HFFc6 (cell line): ENCODE measurements at regions not wholly inside any gene's neighbourhood (a gene's known extent, or its start where the extent isn't known, plus 50 kb on each side); places are given as distances from the start of the nearest gene placed in this dataset.

Source experiments
- DNase-seq: peaks from one replicate; pipeline ENCODE4 v3.0.0-alpha.2; 2018
- H3K27ac Mint-ChIP-seq: 2 replicates; pipeline ENCODE4 v1.8.0; 2020; ENCODE audit warnings: mild to moderate bottlenecking, mixed read lengths
- H3K27me3 Mint-ChIP-seq: 2 replicates; pipeline ENCODE4 v1.8.0; 2021; ENCODE audit warnings: mild to moderate bottlenecking, moderate library complexity, mixed read lengths; ENCODE audit not compliant: insufficient read depth
- H3K36me3 Mint-ChIP-seq: 2 replicates; pipeline ENCODE4 v1.8.0; 2021; ENCODE audit warnings: low read depth, mixed read lengths
- H3K4me1 Mint-ChIP-seq: 2 replicates; pipeline ENCODE4 v1.8.0; 2020; ENCODE audit warnings: low read depth, mixed read lengths
- H3K4me3 Mint-ChIP-seq: 2 replicates; pipeline ENCODE4 v1.8.0; 2020; ENCODE audit warnings: mild to moderate bottlenecking, moderate library complexity, mixed read lengths
- H3K9me3 Mint-ChIP-seq: 2 replicates; pipeline ENCODE4 v1.8.0; 2020; ENCODE audit warnings: mild to moderate bottlenecking, mixed read lengths
- TF ChIP-seq, protein P1 (sequence below): fragments of 200-600 bp; sonication (generic); IDR thresholded peaks from 2 replicates; pipeline ENCODE4 v1.5.0; 2021; ENCODE audit warnings: antibody characterized with exemption, mild to moderate bottlenecking

- DNase-seq = peak; percentile 92
- Mint-ChIP-seq H3K9me3 (no peaks in the 10 kb centered on the region), H3K27me3 (peaks cover 2% of the 10 kb centered on the region; the same call in 1 of the 2 replicates), H3K4me1 (peaks cover 54% of the 10 kb centered on the region), H3K36me3 (no peaks in the 10 kb centered on the region), H3K27ac (peak overlapping the region; percentile 89), H3K4me3 (peak overlapping the region; percentile 71)
- TF ChIP-seq, protein P1, sequence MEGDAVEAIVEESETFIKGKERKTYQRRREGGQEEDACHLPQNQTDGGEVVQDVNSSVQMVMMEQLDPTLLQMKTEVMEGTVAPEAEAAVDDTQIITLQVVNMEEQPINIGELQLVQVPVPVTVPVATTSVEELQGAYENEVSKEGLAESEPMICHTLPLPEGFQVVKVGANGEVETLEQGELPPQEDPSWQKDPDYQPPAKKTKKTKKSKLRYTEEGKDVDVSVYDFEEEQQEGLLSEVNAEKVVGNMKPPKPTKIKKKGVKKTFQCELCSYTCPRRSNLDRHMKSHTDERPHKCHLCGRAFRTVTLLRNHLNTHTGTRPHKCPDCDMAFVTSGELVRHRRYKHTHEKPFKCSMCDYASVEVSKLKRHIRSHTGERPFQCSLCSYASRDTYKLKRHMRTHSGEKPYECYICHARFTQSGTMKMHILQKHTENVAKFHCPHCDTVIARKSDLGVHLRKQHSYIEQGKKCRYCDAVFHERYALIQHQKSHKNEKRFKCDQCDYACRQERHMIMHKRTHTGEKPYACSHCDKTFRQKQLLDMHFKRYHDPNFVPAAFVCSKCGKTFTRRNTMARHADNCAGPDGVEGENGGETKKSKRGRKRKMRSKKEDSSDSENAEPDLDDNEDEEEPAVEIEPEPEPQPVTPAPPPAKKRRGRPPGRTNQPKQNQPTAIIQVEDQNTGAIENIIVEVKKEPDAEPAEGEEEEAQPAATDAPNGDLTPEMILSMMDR = no peak
Observed at GRCh38 chr4:55183926-55184599, 58.7 kb upstream of the KDR start.

DNA sequence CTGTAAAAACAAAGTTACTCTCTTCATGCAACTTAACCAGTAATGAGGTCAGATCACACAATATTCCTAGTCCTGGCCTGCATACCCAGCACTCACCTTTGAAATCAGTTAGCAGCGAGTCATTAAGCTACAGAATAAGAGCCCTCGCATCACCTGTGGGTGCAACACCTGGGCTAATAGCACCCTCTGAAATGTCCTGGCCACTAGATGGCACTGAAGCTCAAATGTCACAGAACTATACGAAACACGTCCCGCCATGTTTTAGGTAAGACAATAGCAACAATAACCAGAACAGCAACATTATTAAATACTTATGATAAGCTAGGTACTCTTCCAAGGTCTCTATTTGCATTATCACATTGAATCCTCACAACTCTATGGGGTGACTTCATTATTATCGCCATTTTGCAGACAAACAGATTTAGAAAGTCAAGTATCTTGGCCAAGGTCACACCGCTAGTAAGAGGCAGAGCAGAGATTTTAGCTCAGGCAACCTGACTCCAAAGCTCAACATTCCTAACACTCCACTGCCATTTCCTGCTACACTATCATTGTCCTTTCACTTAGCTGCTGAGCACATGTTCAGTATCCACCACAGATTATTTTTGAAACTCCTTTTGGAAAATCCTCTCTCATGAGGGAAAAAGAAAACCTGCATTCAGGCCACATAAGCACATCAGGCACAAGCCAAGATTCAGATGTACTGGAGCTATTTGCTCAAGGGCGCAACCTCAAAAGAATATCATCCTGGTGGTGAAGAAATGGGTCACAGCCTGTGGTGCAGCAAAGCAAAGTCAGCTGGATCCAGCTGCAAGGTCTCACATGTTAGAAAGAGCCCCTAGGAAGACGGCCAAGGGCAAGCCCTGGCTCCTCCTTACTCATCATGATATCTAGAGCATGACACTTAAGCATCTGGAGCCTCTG is 59.5 kb upstream of the KDR start:
- peak overlapping the region; percentile 89 for H3K27ac Mint-ChIP-seq
- no peak for DNase-seq
- TF ChIP-seq, protein P1 = peak; percentile 64; the same call in 1 of the 2 replicates
- peaks cover 54% of the 10 kb centered on the region for H3K4me1 Mint-ChIP-seq
- peak overlapping the region; percentile 71 for H3K4me3 Mint-ChIP-seq
- peaks cover 2% of the 10 kb centered on the region; the same call in 1 of the 2 replicates for H3K27me3 Mint-ChIP-seq
- H3K9me3 Mint-ChIP-seq = no peaks in the 10 kb centered on the region
- no peaks in the 10 kb centered on the region for H3K36me3 Mint-ChIP-seq

GRCh38 chr4:55186123-55186522 is 60.7 kb upstream of the KDR start:
- H3K27ac Mint-ChIP-seq = no peak overlapping the region
- no peak for DNase-seq
- peaks cover 49% of the 10 kb centered on the region for H3K4me1 Mint-ChIP-seq
- TF ChIP-seq, protein P1 = peak; percentile 64
- H3K36me3 Mint-ChIP-seq = no peaks in the 10 kb centered on the region
- no peak overlapping the region for H3K4me3 Mint-ChIP-seq
- H3K27me3 Mint-ChIP-seq = peaks cover 2% of the 10 kb centered on the region; the same call in 1 of the 2 replicates
- H3K9me3 Mint-ChIP-seq = no peaks in the 10 kb centered on the region

DNA sequence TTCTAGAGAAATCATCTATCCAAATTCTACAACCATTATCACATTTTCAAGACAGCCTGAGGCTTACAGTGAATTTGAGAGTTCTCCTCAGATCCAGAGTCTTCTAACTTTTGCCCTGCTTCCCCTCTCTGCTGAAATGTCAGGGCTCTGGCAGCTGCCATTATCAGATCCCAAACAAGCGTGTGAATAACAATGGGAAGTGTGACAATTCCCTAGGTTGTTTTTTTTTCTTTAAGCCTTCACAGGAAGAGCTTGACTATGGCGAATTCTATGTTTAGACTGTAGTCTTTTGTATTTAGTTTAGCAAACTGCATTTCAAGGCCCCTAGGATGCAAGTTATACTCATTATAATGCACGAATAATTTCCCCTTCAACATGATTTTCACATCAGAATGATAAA is 61.3 kb upstream of the KDR start:
- H3K4me1 Mint-ChIP-seq = peaks cover 43% of the 10 kb centered on the region
- H3K9me3 Mint-ChIP-seq = no peaks in the 10 kb centered on the region
- H3K36me3 Mint-ChIP-seq = no peaks in the 10 kb centered on the region
- DNase-seq = no peak
- TF ChIP-seq, protein P1 = no peak
- peaks cover 4% of the 10 kb centered on the region for H3K27me3 Mint-ChIP-seq
- no peak overlapping the region for H3K27ac Mint-ChIP-seq
- no peak overlapping the region for H3K4me3 Mint-ChIP-seq

- H3K36me3 Mint-ChIP-seq = no peaks in the 10 kb centered on the region
- peaks cover 5% of the 10 kb centered on the region; the same call in 1 of the 2 replicates for H3K9me3 Mint-ChIP-seq
- TF ChIP-seq, protein P1 = no peak
- H3K27me3 Mint-ChIP-seq = peaks cover 3% of the 10 kb centered on the region
- no peak overlapping the region for H3K27ac Mint-ChIP-seq
- H3K4me1 Mint-ChIP-seq = peaks cover 7% of the 10 kb centered on the region
- peak; percentile 2 for DNase-seq
- H3K4me3 Mint-ChIP-seq = no peak overlapping the region
Observed at GRCh38 chr4:55214172-55214571, 88.8 kb upstream of the KDR start.
